Testis (tissue), 2 donors: ENCODE measurements at regions not wholly inside any gene's neighbourhood (a gene's known extent, or its start where the extent isn't known, plus 50 kb on each side); places are given as distances from the start of the nearest gene placed in this dataset.
"Not testable (repeated sequence)": the region's sequence is repeated elsewhere in the genome, so short reads cannot be mapped to it uniquely, and the experiment has no call there.

Experiments used
- DNase-seq: peaks from one replicate; pipeline ENCODE4 v3.0.0-alpha.2; 2019
- H3K27ac ChIP-seq, 2 donors: fragments of 200-600 bp; sonication (generic); one replicate each; pipeline ENCODE4 v1.5.1; 2019
- H3K27me3 ChIP-seq: fragments of 200-600 bp; sonication (generic); one replicate; pipeline ENCODE4 v1.5.1; 2019
- H3K36me3 ChIP-seq: fragments of 200-600 bp; sonication (generic); one replicate; pipeline ENCODE4 v1.5.1; 2017; ENCODE audit warnings: low read depth; ENCODE audit errors: missing control alignments
- H3K4me1 ChIP-seq: fragments of 200-600 bp; sonication (generic); one replicate; pipeline ENCODE4 v1.5.1; 2019
- H3K4me3 ChIP-seq, 2 donors: fragments of 200-600 bp; sonication (generic); one replicate each; pipeline ENCODE4 v1.5.1; 2017 to 2019
- H3K9me3 ChIP-seq: fragments of 200-600 bp; sonication (generic); one replicate; pipeline ENCODE4 v1.5.1; 2017
- CTCF ChIP-seq, 3 experiments: fragments of 450-650 bp in 2 of 3; fragments of 200-600 bp in 1 of 3; sonication (generic) in 1 of 3; IDR thresholded peaks; one replicate each; pipeline ENCODE4 v1.5.1; 2016 to 2019; ENCODE audit warnings: antibody characterized with exemption in 3 of 3, mild to moderate bottlenecking in 2 of 3, moderate library complexity in 1 of 3
- POLR2A ChIP-seq: fragments of 450-650 bp; IDR thresholded peaks from one replicate; pipeline ENCODE4 v1.6.1; 2017; ENCODE audit warnings: antibody characterized with exemption, mild to moderate bottlenecking, moderate library complexity
- WGBS, 2 donors: methylation state at CpG; one replicate each; pipeline ENCODE4 v1.1.5; 2018; 5-methylcytosine and 5-hydroxymethylcytosine counted together
- intact Hi-C: fragments of 100-400 bp; cut with DNase I; formaldehyde crosslinking; loops from one replicate; pipeline ENCODE4 v1.15.1; 2023; ENCODE audit warnings: low total_unique reads

- no peak overlapping the region for H3K27ac ChIP-seq
- 92 to 98% methylated on average over 2 of the region's 2 CpGs for WGBS, 2 donors
- H3K27me3 ChIP-seq, result no peaks in the 10 kb centered on the region
- TF ChIP-seq CTCF (IDR thresholded peaks at IDR 0.05) (no peak), POLR2A (no peak)
- DNase-seq, result no peak
- H3K4me1 ChIP-seq, result no peaks in the 10 kb centered on the region
- no peaks in the 10 kb centered on the region for H3K9me3 ChIP-seq
- intact Hi-C loops, result no loop called here
- H3K36me3 ChIP-seq, result no peaks in the 10 kb centered on the region
- no peak overlapping the region for H3K4me3 ChIP-seq
Measured at GRCh38 chr16:26983426-26983825, 83.3 kb upstream of the C16orf82 start.

- Histone ChIP-seq H3K27ac (no peak overlapping the region), H3K4me3 (no peak overlapping the region), H3K9me3 (no peaks in the 10 kb centered on the region), H3K4me1 (no peaks in the 10 kb centered on the region), H3K36me3 (no peaks in the 10 kb centered on the region), H3K27me3 (no peaks in the 10 kb centered on the region)
- 73 to 77% methylated on average over 17 of the region's 17 CpGs for WGBS, 2 donors
- TF ChIP-seq POLR2A (no peak), CTCF (IDR thresholded peaks at IDR 0.05) (no peak)
- no peak for DNase-seq
- intact Hi-C loops, result no loop called here
Measured at GRCh38 chr16:26985100-26986065, 81.3 kb upstream of the C16orf82 start.

- TF ChIP-seq CTCF (IDR thresholded peaks at IDR 0.05) (no peak), POLR2A (no peak)
- intact Hi-C loops, result no loop called here
- no peak for DNase-seq
- no peaks in the 10 kb centered on the region for H3K36me3 ChIP-seq
- H3K9me3 ChIP-seq, result no peaks in the 10 kb centered on the region
- H3K27ac ChIP-seq, result no peak overlapping the region
- no peaks in the 10 kb centered on the region for H3K4me1 ChIP-seq
- H3K27me3 ChIP-seq, result no peaks in the 10 kb centered on the region
- no peak overlapping the region for H3K4me3 ChIP-seq
- 59 to 68% methylated on average over 5 to 7 of the region's 7 CpGs for WGBS, 2 donors
Measured at GRCh38 chr16:26987597-26988010, 79.1 kb upstream of the C16orf82 start.

- no peak for DNase-seq
- Histone ChIP-seq H3K36me3 (no peaks in the 10 kb centered on the region), H3K4me1 (no peaks in the 10 kb centered on the region), H3K4me3 (no peak overlapping the region), H3K27ac (no peak overlapping the region), H3K27me3 (no peaks in the 10 kb centered on the region), H3K9me3 (no peaks in the 10 kb centered on the region)
- intact Hi-C loops, result no loop called here
- WGBS, 2 donors, result 75 to 80% methylated on average over 5 of the region's 5 CpGs
- TF ChIP-seq CTCF (IDR thresholded peaks at IDR 0.05) (no peak), POLR2A (no peak)
Measured at GRCh38 chr16:26988186-26988585, 78.5 kb upstream of the C16orf82 start.

- H3K4me1 ChIP-seq, H3K27me3 ChIP-seq, DNase-seq, H3K36me3 ChIP-seq, H3K9me3 ChIP-seq, intact Hi-C loops, H3K4me3 ChIP-seq, H3K27ac ChIP-seq: not testable (repeated sequence)
- WGBS, 2 donors, result 94 to 97% methylated on average over 5 of the region's 5 CpGs
Measured at GRCh38 chr16:26990384-26991120, 76.2 kb upstream of the C16orf82 start.
